H9 (cell line): ENCODE measurements at regions not wholly inside any gene's neighbourhood (a gene's known extent, or its start where the extent isn't known, plus 50 kb on each side); places are given as distances from the start of the nearest gene placed in this dataset.

Experiments used
- DNase-seq: peaks from one replicate; pipeline ENCODE4 v3.0.0-alpha.2; 2017
- H2AFZ ChIP-seq: one replicate; pipeline ENCODE4 v1.6.1; 2013; ENCODE audit warnings: mild to moderate bottlenecking, low read length, control low read depth, moderate library complexity
- H2AK5ac ChIP-seq: 2 replicates; pipeline ENCODE4 v1.6.1; 2013; ENCODE audit warnings: low read length, control low read depth, mixed read lengths; ENCODE audit not compliant: insufficient read length
- H2BK120ac ChIP-seq: one replicate; pipeline ENCODE4 v1.6.1; 2013; ENCODE audit warnings: low read depth, mild to moderate bottlenecking, low read length, control low read depth, inconsistent platforms; ENCODE audit not compliant: poor library complexity, severe bottlenecking
- H2BK12ac ChIP-seq: 2 replicates; pipeline ENCODE4 v1.6.1; 2013; ENCODE audit warnings: low read length, control low read depth, mixed read lengths, low read depth; ENCODE audit not compliant: insufficient read length
- H2BK15ac ChIP-seq: 2 replicates; pipeline ENCODE4 v1.6.1; 2013; ENCODE audit warnings: low read depth, low read length, control low read depth
- H2BK20ac ChIP-seq: one replicate; pipeline ENCODE4 v1.6.1; 2013; ENCODE audit warnings: low read depth, mild to moderate bottlenecking, low read length, control low read depth, inconsistent platforms; ENCODE audit not compliant: poor library complexity, severe bottlenecking
- H2BK5ac ChIP-seq: 2 replicates; pipeline ENCODE4 v1.6.1; 2013; ENCODE audit warnings: low read length, control low read depth, mixed read lengths; ENCODE audit not compliant: insufficient read length
- H3K14ac ChIP-seq: 2 replicates; pipeline ENCODE4 v1.6.1; 2013; ENCODE audit warnings: low read length, control low read depth; ENCODE audit not compliant: insufficient read depth
- H3K18ac ChIP-seq: 2 replicates; pipeline ENCODE4 v1.6.1; 2013; ENCODE audit warnings: low read depth, mild to moderate bottlenecking, mixed read lengths, low read length, control low read depth; ENCODE audit not compliant: insufficient read length
- H3K23ac ChIP-seq: 2 replicates; pipeline ENCODE4 v1.6.1; 2013; ENCODE audit warnings: low read length, control low read depth, mixed read lengths, low read depth; ENCODE audit not compliant: insufficient read length
- H3K23me2 ChIP-seq: 2 replicates; pipeline ENCODE4 v1.6.1; 2013; ENCODE audit warnings: low read depth, mild to moderate bottlenecking, mixed read lengths, low read length, control low read depth; ENCODE audit not compliant: insufficient read length, poor library complexity, severe bottlenecking
- H3K27ac ChIP-seq: 2 replicates; pipeline ENCODE4 v1.5.1; 2013; ENCODE audit warnings: low read length, control low read depth, mixed read lengths, low read depth; ENCODE audit not compliant: insufficient read length
- H3K27me3 ChIP-seq: 2 replicates; pipeline ENCODE4 v1.6.1; 2013; ENCODE audit warnings: low read length, control low read depth, inconsistent platforms; ENCODE audit not compliant: insufficient read depth
- H3K4ac ChIP-seq: 2 replicates; pipeline ENCODE4 v1.6.1; 2013; ENCODE audit warnings: low read depth, mild to moderate bottlenecking, control low read depth, inconsistent platforms, low read length, moderate library complexity
- H3K4me1 ChIP-seq: 2 replicates; pipeline ENCODE4 v1.6.1; 2013; ENCODE audit warnings: low read length, control low read depth, inconsistent platforms; ENCODE audit not compliant: insufficient read depth
- H3K4me2 ChIP-seq: 2 replicates; pipeline ENCODE4 v1.6.1; 2013; ENCODE audit warnings: low read length, control low read depth, mixed read lengths; ENCODE audit not compliant: insufficient read length, insufficient read depth
- H3K56ac ChIP-seq: 2 replicates; pipeline ENCODE4 v1.6.1; 2013; ENCODE audit warnings: low read depth, mild to moderate bottlenecking, mixed read lengths, low read length, control low read depth; ENCODE audit not compliant: insufficient read length
- H3K79me1 ChIP-seq: 2 replicates; pipeline ENCODE4 v1.6.1; 2013; ENCODE audit warnings: low read depth, mild to moderate bottlenecking, moderate library complexity, low read length, control low read depth, inconsistent platforms; ENCODE audit not compliant: insufficient read depth, poor library complexity, severe bottlenecking
- H3K79me2 ChIP-seq: 2 replicates; pipeline ENCODE4 v1.6.1; 2013; ENCODE audit warnings: low read length, control low read depth, inconsistent platforms; ENCODE audit not compliant: insufficient read depth
- H3K9ac ChIP-seq: 2 replicates; pipeline ENCODE4 v1.6.1; 2013; ENCODE audit warnings: low read length, control low read depth, mixed read lengths; ENCODE audit not compliant: insufficient read length; ENCODE audit errors: extremely low read depth
- H3K9me3 ChIP-seq: one replicate; pipeline ENCODE4 v1.6.1; 2013; ENCODE audit warnings: low read depth, low read length, inconsistent platforms; ENCODE audit not compliant: control insufficient read depth
- H3T11ph ChIP-seq: one replicate; pipeline ENCODE4 v1.6.1; 2013; ENCODE audit warnings: mild to moderate bottlenecking, low read length, control low read depth, inconsistent platforms
- H4K20me1 ChIP-seq: one replicate; pipeline ENCODE4 v1.6.1; 2013; ENCODE audit not compliant: control insufficient read depth, insufficient read length, insufficient read depth
- H4K5ac ChIP-seq: 2 replicates; pipeline ENCODE4 v1.6.1; 2013; ENCODE audit warnings: low read depth, mild to moderate bottlenecking, mixed read lengths, low read length, control low read depth; ENCODE audit not compliant: insufficient read length
- H4K8ac ChIP-seq: replicated peaks from 2 replicates; pipeline ENCODE4 v1.6.1; 2013; ENCODE audit warnings: low read length, control low read depth, mixed read lengths, low read depth; ENCODE audit not compliant: insufficient read length
- H4K91ac ChIP-seq: 2 replicates; pipeline ENCODE4 v1.6.1; 2013; ENCODE audit warnings: low read depth, mild to moderate bottlenecking, moderate library complexity, mixed read lengths, low read length, control low read depth; ENCODE audit not compliant: insufficient read length
- H3K27ac Mint-ChIP-seq, 3 experiments: 2 replicates in 2 of 3; 3 replicates in 1 of 3; pipeline ENCODE4 v1.8.0; 2020 to 2021; ENCODE audit warnings: mixed read lengths in 3 of 3, mild to moderate bottlenecking in 1 of 3, moderate library complexity in 1 of 3
- H3K27me3 Mint-ChIP-seq: 2 replicates; pipeline ENCODE4 v1.8.0; 2021; ENCODE audit warnings: low read depth, mild to moderate bottlenecking, moderate library complexity, mixed read lengths
- H3K36me3 Mint-ChIP-seq, 3 experiments: 2 replicates in 2 of 3; 3 replicates in 1 of 3; pipeline ENCODE4 v1.8.0; 2020 to 2021; ENCODE audit warnings: low read depth in 3 of 3, mixed read lengths in 3 of 3; ENCODE audit not compliant: insufficient read depth in 1 of 3
- H3K4me1 Mint-ChIP-seq, 2 experiments: 2 replicates each; pipeline ENCODE4 v1.8.0; 2020; ENCODE audit warnings: mixed read lengths in 2 of 2
- H3K4me3 Mint-ChIP-seq, 2 experiments: 2 replicates in 1 of 2; 3 replicates in 1 of 2; pipeline ENCODE4 v1.8.0; 2020 to 2021; ENCODE audit warnings: mild to moderate bottlenecking in 2 of 2, mixed read lengths in 2 of 2, moderate library complexity in 1 of 2
- H3K9me3 Mint-ChIP-seq, 2 experiments: 2 replicates in 1 of 2; 3 replicates in 1 of 2; pipeline ENCODE4 v1.8.0; 2020; ENCODE audit warnings: mild to moderate bottlenecking in 2 of 2, mixed read lengths in 2 of 2, moderate library complexity in 1 of 2
- WGBS: extraction: QIAGEN DNeasy Blood & Tissue Kit; methylation state at CpG from one replicate; pipeline ENCODE4 v1.1.7; 2013; ENCODE audit warnings: missing lambda C conversion rate, low lambda C conversion rate, mixed read lengths; ENCODE audit not compliant: insufficient read length; ENCODE audit errors: extremely low coverage; 5-methylcytosine and 5-hydroxymethylcytosine counted together
- TF ChIP-seq, protein P1 (sequence below): fragments of 200-600 bp; sonication (generic); conservative IDR thresholded peaks from 3 replicates; pipeline ENCODE4 v1.8.0; 2021; ENCODE audit warnings: antibody characterized with exemption, mild to moderate bottlenecking

GRCh38 chr2:116145031-116145430, 1669.5 kb upstream of the DDX18 start:
- H3K9ac ChIP-seq = no peak overlapping the region
- H3K27me3 ChIP-seq = peaks cover 68% of the 10 kb centered on the region
- H3K9me3 ChIP-seq = no peaks in the 10 kb centered on the region
- no peak overlapping the region for H4K8ac ChIP-seq
- H3K79me2 ChIP-seq = no peaks in the 10 kb centered on the region
- no peak overlapping the region for H2AK5ac ChIP-seq
- H2BK12ac ChIP-seq = no peak overlapping the region
- no CpG with 5 or more reads among the region's 4 CpGs for WGBS
- H2BK20ac ChIP-seq = no peak overlapping the region
- no peak overlapping the region for H3K18ac ChIP-seq
- no peaks in the 10 kb centered on the region for H3K79me1 ChIP-seq
- Mint-ChIP-seq H3K9me3 (peaks cover 10 to 15% of the 10 kb centered on the region in 2 experiments; a peak in 3 of 5 replicates), H3K36me3 (no peaks in the 10 kb centered on the region; a peak in 1 of 7 replicates), H3K27ac (no peak overlapping the region), H3K27me3 (peaks cover 99% of the 10 kb centered on the region), H3K4me3 (no peak overlapping the region), H3K4me1 (peaks cover 12 to 17% of the 10 kb centered on the region in 2 experiments)
- no peaks in the 10 kb centered on the region for H4K20me1 ChIP-seq
- no peak overlapping the region for H4K91ac ChIP-seq
- H3K23ac ChIP-seq = no peak overlapping the region
- no peak overlapping the region for H4K5ac ChIP-seq
- H3K27ac ChIP-seq = no peak overlapping the region
- no peak overlapping the region for H2BK120ac ChIP-seq
- H3K14ac ChIP-seq = no peak overlapping the region
- no peak overlapping the region for H3K4me2 ChIP-seq
- no peak overlapping the region for H3T11ph ChIP-seq
- H2BK5ac ChIP-seq = no peak overlapping the region
- H3K56ac ChIP-seq = no peak overlapping the region
- no peaks in the 10 kb centered on the region for H3K4me1 ChIP-seq
- TF ChIP-seq, protein P1, sequence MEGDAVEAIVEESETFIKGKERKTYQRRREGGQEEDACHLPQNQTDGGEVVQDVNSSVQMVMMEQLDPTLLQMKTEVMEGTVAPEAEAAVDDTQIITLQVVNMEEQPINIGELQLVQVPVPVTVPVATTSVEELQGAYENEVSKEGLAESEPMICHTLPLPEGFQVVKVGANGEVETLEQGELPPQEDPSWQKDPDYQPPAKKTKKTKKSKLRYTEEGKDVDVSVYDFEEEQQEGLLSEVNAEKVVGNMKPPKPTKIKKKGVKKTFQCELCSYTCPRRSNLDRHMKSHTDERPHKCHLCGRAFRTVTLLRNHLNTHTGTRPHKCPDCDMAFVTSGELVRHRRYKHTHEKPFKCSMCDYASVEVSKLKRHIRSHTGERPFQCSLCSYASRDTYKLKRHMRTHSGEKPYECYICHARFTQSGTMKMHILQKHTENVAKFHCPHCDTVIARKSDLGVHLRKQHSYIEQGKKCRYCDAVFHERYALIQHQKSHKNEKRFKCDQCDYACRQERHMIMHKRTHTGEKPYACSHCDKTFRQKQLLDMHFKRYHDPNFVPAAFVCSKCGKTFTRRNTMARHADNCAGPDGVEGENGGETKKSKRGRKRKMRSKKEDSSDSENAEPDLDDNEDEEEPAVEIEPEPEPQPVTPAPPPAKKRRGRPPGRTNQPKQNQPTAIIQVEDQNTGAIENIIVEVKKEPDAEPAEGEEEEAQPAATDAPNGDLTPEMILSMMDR = no peak
- no peaks in the 10 kb centered on the region for H3K23me2 ChIP-seq
- DNase-seq = no peak
- H2AFZ ChIP-seq = no peak overlapping the region
- H2BK15ac ChIP-seq = no peak overlapping the region
- H3K4ac ChIP-seq = no peak overlapping the region
